CD4-positive, alpha-beta T cell treated with Interleukin-1 beta for 1 hour (primary cell): ENCODE measurements at regions not wholly inside any gene's neighbourhood (a gene's known extent, or its start where the extent isn't known, plus 50 kb on each side); places are given as distances from the start of the nearest gene placed in this dataset.

ENCODE experiments used
- DNase-seq, 2 donors: peaks; one replicate each; pipeline ENCODE4 v3.0.0-alpha.2; 2020 to 2022

DNA sequence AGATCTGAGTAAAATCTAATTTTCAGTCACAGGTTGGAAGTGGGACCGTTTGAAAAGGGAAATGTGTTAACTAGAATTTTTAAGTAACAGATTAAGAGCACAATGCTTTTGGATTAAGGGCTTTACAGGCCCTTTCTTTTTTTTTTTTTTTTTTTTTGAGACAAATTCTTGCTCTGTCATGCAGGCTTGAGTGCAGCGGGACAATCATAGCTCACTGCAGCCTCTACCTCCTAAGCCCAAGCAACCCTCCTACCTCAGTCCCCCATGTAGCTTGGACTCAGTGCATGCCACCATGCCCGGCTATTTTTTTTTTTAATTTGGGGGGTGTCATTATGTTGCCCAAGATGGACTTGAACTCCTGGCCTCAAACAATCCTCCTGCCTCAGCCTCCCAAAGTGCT, 363.7 kb downstream of the LIG4 start:
- DNase-seq: no peak

DNA sequence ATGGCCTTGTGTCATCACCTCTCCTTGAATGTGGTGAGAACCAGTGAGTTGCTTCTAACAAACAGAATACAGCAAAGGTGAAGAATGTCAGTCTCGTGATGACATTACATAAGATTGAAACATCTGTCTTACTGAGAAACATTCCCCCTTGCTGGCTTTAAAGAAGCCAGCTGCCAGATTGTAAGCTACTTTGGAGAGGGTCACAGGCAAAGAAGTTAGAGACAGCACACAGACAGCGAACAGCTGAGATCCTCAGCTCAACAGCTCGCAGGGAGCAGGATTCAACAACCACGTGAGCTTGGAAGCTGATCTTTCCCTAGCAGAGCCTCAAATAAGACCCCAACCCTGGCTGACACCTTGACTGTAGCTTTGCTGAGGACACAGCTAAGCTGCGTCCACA, 367.9 kb downstream of the LIG4 start:
- no peak for DNase-seq

DNA sequence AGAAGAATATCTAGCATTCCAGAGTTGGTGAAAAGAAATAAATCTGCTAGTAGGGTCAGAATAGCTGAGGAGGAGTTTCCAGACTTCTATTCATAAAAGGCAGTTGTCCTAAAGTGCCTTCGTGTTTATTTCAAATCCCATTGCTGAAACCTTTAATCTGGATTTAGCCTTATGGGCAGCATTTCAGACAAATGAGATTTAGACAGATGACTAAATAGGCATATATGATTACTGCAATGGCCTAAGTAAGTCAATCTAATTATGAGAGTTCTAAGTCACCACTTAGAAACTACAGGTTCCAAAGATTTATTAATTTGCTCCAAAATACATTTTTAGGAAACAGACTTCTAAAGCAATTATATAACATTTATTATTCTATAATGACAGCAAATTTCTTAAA, 368.7 kb downstream of the LIG4 start:
- no peak for DNase-seq

DNA sequence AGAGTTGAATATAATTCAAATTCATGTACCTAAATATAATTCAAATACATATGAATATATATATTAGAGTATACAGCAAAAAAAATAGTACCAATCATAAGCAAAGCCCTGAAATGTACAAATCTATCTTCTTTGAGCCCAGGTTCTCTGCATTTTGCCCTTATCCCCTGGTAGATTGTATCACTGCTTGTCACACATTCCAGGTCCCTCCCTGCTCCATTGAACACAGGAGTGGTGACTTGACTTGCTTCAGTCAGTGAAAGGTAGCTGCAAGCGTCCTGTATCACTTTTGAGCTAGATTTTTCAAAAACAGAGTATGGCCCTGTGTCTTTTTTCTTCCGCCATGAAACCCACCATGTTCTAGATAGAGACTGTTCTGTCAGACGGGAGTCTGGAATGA, 369.4 kb downstream of the LIG4 start:
- DNase-seq: no peak

DNA sequence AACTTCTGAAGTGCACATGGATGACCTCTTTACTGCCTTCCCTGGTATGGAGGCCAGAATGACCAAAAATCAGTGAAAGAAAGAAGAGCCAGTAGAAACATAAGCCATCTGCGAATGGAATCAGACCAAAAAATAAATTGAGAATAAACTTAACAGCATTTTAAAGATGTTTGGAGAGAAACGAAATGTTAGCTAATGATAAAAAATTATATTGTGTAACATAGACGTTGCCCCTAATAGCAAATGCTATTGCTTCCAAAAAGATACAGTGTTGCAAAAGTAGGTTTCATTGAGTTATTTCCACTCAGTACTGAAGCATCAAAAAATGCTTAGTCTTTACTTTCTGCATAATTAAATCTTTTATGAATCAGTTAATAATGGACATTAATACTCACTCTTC, 371.7 kb downstream of the LIG4 start:
- no peak for DNase-seq

DNA sequence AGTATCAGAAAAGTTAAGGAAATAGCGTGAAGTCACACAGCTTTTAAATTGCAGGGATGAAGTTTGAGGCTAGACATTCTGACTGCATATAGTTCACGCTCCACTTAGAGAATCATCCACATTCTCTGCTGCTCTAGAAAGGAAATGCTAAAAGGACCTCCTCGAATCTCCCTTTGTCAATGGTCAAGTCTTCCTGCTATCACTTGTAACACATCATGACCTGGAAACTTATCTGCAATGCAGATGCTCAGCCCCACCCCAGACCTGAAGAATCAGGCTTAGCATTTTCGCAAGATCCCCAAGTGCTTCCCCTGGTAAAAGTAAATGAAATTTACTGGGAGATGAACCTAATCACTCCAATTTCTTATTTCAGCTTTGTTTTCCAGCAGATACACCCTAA, 372.1 kb downstream of the LIG4 start:
- no peak for DNase-seq

DNA sequence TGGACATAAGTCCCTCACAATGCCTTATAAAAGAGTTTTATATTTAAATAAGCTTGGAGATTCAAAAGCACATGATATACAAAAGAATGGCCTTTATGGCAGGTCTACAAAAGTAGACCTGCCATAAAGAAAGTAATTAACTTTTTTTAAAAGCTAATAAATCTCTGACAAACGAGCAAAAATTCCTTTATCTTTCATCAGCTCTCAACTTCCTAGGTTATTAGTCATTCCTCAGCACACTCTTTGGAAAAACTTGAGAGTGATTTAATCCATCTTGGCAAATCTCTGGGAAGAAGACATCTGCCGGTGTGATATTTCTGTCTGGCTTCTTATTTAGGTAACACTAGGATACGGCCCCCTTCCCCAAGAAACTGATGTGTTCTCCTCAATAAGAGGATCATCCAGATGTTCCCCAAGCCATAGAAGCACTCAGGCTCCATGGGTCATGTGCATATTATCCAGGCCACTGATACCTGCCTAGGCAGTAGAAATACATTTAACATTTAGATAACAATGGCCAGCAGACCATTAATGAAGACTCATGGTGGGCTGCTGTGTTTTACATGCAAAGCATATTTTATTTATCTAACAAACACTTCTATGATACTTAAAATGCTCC, 372.7 kb downstream of the LIG4 start:
- no peak for DNase-seq

DNA sequence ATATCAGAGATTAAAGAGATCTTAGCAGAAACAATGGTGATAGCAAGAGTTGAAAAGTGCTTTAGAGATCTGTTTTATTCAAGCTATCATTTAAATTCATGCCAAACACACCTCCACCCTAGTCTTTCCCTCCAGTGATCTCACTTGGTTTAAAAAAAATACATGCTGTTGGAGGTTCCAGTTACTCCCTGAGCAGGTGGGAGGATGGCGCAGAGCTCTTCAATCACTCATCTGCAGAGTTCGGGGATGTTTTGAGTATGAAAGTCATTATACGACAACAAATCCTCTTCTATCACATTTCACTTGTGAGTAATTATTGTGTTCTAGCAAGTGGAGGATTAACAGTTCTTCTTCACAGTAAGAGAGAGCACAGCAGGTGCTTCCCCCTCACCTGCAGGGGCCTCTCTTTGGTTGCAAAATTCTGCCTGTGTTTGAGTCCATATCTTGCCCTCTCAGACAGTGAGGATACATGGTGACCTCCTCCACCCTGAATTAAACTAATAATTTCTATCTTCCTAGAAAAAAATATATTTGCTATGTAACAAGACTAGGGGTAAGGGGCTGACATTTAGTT, 376.7 kb downstream of the LIG4 start:
- no peak for DNase-seq

DNA sequence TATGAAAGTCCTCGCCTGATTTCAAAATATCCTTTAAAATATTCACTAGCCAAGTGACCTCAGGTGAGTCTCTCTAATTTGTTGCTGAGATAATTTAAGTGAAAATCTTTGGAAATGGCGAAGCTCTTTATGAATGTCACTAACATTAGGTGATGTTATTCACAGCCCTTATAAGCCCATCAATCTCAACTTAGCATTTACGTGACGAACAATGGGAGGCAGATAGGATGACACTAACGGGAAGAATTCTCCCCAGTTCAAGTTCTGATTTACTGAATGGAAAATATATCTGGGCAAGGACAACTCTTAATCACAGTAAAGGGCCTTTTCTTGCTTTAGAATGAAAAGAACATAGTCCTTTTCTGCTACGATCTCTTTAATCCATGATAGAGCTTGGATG, 378.7 kb downstream of the LIG4 start:
- no peak for DNase-seq

DNA sequence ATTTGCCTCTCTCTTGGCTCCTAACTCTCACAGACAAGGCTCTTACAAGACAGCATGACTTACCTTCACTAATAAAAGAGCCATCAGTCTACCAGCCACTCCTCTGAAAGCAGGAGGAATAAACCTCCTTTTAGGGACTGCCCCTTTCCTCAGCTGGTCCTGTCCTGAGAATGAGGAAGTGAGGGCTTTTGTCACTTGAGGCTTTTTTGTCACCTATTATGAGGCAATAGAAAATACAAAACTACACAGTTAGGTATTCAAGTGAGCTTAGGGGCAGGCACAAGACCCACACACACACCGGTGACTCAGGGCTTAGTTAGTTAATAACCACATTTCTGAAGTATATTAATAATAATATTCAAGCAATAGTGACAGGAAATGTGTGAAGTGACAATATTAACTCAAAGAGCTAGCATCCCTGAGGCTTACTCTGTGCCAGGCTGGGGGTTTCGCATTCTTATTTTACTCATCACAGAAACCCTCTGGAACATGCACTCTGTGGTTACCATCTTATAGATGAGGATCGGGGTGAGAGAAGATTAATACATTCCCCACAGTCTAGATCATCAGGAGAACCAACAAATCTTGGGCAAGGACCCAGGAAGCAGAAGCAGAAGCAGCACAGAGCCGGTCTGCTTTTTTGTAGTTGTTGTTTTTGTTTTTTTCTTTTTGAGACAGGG, 379.9 kb downstream of the LIG4 start:
- no peak for DNase-seq

DNA sequence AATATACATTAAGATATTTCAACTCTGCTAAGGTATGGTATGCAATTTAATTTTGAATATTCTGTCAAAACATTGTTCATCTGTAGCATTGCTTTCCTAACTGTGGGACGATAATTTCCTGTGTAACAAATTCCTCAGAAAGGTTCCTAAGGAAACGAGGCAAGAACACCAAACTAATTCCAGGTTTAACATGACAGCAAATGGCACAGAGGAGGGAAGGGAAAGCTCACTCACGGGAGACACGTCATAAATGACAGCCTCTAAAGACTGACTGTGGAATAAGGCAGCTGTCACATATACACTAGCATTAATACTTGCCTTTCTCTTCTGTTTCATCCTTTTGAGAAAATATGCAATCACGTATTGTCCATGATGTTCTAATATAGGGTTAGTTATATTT, 380.6 kb downstream of the LIG4 start:
- no peak for DNase-seq

DNA sequence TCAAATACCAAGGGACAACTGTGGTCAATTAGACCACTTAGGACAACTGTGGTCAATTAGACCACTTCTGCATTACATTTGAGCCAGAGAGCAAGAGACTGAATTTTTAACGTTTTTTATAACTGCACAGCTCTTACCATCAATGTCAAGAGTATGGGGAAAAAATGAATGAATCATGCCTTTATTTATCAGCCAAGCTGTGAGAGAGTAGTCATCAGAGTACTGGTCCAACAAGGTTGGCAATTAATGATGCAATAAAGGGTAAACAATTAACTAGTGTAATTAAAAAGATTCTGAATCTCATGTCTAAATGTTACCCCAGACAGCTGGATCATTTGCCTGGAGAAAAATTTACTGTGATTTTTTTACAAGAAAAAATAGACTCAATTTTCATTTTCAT, 381.1 kb downstream of the LIG4 start:
- DNase-seq: no peak

DNA sequence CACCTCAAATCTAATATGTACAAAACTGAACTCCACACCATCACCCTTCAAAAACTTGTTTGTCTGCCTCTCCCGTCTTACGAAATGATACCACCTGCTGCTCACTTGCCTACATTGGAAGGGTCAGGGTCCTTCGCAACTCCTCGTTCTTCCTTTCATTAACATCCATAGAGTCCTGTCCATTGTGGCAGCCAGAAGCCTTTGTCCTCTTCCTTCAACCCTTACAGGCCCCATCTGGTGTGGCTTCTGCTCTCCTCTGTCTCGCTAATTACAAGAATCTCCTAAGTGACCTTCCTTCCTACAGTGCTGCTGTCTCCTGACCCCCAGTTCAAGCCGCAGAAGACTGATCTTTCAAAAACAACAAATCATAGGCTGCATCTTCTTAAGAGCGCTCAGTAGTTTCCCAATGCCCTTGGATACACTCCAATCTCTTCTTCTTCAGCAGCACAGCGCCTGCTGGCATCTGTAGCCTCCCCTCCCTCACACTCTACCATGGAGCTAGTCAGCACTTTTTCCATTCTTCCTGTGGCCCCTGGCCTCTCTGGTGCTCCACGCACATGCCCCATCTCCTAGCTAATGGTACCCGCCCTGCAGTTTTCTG, 382.7 kb downstream of the LIG4 start:
- no peak for DNase-seq

DNA sequence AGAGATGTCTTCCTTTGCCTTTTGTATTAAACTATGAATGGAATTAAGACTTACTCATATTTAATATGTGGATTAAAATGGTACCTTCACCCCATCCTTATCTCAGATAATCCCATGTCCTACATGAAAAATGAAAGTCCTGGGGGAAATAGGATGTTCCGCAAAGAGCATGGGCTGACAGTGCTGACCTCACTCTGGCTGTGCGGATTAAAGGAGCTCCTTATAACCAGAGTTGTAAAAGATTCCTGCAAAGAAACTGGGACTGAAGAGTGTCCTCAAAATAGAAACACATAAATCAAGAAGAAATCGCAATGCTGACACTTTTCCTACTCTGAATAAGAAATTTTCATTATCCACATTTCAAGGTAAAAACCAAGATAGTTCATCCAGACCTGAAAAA, 384.5 kb downstream of the LIG4 start:
- no peak for DNase-seq

DNA sequence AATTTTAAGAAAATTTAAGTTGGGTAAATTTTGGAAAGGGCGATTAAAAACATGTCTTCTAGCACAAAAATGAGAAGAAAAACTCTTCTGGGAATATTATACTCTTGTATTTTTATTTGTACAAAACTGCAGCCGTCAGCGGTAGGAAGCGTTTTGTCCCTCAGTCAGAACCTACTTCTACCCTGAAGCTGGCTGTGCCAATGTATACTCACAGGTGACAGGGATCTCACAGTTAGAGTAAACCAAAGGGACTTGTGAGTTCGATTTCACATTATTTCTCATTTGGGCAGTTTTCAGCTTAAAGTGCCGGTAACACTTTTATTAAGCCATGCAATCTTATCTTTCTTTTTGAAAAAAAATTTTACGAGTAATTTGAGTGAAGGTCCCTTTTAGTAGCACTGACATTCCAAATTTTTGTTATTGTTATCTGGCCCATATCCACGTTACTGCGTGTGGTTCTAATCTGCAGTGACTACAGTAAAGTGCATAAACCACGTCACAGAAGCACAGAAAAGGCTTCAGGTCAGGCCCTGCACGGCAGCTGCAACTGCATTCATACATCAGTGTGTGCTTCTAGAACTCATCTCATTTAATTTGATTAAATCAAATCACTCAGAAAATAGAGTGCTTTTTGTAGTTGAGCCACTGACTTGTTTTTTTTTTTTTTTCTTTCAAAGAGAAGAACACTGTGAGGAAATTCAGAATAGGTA, 387.3 kb downstream of the LIG4 start:
- DNase-seq: no peak

DNA sequence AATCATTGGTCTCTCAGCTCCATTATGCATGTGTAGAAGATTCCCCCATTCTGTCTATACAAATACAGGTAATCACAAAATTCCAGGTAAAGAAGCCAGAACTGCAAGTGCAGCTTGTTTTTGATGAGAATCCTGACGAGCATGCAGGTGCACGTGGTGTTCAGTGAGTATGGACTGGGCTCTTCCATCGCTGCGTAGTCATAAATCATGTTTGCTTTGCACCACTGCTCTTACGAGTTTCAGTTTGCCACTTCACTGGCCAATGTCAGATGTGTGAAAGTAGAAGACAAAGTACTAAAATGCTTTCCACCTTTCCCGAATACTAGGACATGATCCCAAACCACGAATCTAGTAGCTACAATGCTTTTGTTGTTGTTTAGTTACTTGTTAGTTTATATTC, 390.7 kb downstream of the LIG4 start:
- no peak for DNase-seq

DNA sequence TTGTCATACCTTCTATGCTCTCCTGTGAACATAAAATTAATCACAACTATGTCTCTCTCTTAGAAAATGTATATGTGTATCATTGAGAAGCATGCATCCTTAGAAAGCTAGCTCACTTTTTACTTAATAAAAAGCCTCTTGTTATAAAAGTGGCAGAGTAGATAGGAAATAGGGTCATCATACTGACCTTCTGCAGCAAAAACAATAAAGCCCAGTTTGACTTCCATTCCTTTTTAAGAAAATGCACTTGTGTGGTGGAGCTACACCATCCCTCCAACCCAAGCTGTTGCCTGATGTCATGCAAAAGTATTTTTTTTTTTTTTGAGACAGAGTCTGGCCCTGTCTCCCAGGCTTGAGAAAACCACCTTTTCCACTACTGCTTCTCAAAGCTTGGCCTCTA, 393.3 kb downstream of the LIG4 start:
- DNase-seq: no peak

DNA sequence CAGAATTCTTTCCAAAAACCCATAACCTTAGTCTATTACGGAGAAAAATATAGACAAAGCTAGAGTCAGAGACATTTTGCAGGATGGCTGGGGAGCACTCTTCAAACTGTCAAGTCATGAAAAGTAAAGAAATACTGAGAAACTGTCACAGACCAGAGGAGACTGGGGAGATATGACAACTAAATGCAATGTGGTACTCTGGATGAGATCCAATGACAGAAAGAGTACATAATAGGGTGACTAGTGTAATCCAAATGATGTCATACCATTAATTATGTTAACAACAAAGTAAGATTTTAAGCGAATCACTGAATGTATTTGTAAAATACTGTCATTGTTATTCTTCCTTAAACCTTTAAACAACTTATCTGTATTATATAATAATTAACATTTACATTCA, 393.8 kb downstream of the LIG4 start:
- DNase-seq: no peak

DNA sequence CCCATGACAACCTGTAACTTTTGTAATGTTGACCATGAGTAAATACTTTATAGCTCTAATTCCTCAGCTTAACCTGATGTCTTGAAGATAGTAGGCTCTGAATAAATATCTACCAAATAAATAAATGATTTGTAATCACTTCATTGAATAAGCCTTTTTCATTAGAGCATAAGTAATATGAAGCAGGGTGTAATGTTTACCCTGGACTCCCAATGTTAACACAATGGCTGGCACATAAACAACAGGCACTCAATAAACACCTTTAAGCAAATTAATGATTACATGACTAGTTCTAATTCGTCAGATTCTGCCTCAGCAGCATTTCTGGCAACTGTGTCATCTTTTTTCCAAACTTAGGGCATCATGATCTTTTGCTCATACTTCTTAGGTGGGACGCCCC, 396.3 kb downstream of the LIG4 start:
- DNase-seq: no peak

DNA sequence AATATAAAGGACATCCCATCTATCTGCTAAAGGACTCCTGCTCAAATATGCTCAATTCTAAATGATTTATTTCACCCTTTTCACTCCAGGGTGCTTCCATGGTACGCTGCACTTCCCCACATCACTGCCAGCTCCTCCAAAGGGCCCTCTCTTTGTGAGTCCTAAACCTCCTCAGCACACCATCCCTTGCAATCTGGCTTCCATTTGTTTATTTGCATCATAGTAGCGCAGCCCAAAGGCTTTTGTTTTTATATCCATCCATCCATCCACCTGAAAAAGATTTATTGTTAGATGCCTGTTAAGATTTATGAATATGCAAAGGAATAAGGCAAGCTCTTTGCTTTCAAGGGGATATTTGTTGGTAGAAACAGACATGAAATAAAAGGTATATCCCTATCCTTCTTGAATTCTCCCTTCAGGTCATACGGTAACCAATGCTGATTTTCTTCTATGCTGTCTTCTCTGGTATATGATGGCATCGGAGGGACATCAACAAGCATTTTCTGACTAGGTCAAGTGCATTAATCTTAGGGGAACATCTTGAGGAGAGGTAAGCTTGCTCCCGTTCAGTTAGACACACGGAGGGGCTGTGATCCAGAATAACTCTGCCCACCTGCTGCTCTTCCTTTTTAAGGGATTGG, 397.6 kb downstream of the LIG4 start:
- DNase-seq: no peak

DNA sequence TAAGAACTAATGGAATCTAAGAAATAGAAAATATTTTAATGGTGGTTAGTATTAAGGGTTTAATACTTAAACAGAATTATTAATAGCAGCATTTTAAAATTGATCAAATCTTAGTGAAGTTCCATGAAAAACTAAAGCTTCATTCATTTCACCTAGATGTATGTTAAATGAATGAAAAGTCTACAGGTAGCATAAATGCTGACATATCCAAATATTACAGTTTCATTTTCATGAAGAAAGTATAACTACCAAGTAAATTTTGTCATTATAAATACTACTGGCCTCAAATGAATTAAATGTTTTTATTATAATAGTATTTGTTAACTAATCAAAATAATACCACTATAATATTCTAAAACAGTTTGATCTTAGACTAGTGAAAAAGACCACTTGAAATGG, 403.3 kb downstream of the LIG4 start:
- no peak for DNase-seq

DNA sequence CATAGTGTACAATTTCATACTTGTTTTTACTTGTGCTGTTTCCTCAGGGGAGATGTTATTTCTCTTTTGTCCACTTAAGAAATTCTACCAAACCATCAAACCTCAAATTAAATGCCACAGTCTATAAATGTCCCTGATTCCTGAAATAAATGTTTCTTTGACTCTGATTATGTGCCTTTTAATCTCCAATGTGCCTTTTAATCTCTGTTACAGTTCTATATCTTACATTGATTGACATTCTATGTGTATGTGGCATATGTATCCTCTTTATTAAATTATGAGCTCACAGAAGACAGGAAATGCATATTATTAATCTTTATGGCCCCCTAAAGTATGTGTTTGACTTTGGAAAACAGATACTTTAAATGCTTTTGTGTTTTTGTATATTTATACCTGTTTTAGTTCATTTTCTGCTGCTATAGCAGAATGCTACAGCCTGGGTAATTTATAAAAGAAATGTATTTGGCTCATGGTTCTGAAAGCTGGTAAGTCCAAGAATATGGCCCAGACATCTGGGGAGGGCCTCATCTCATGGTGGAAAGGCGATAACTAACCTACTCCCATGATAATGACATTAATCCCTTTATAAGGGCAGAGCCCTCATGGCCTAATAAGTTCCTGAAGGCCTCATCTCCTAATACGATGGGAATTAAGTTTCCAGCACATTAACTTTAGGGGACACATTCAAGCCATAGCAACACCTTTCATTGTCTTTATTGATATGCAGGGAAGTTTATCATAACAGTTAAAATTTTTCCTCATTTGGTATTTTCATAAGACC, 403.9 kb downstream of the LIG4 start:
- DNase-seq: no peak

DNA sequence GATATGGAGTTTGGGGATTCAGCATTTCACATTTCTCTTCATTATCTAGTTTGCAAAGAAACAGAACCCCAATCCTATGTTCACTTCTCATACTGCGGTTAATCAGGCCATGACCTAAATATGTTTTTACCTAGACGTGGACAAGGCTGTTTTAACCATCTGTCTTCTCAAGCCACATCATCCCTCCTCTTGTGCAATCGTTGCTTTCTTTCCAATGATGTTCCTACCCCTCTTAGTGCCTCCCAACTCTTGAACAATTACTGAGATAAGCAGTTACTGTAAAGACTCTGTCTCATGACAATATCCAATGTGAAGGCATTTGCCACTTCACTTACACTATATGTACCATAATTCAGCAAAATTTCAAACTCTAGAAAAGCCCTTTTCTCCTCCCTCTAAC, 406.2 kb downstream of the LIG4 start:
- no peak for DNase-seq
